Esophagus squamous epithelium (tissue), 4 donors: ENCODE measurements at regions not wholly inside any gene's neighbourhood (a gene's known extent, or its start where the extent isn't known, plus 50 kb on each side); places are given as distances from the start of the nearest gene placed in this dataset.

Experiments used
- POLR2A ChIP-seq, 4 donors: fragments of 450-650 bp; IDR thresholded peaks; one replicate each; pipeline ENCODE4 v1.6.1; 2017; ENCODE audit warnings: antibody characterized with exemption in 4 of 4, mild to moderate bottlenecking in 4 of 4, moderate library complexity in 3 of 4
- TF ChIP-seq, protein P1 (sequence below), 6 experiments: fragments of 450-650 bp in 4 of 6; fragments of 200-600 bp in 2 of 6; sonication (generic) in 2 of 6; IDR thresholded peaks; one replicate each; pipeline ENCODE4 v1.5.1; 2016 to 2019; ENCODE audit warnings: antibody characterized with exemption in 6 of 6, mild to moderate bottlenecking in 4 of 6, moderate library complexity in 4 of 6

DNA sequence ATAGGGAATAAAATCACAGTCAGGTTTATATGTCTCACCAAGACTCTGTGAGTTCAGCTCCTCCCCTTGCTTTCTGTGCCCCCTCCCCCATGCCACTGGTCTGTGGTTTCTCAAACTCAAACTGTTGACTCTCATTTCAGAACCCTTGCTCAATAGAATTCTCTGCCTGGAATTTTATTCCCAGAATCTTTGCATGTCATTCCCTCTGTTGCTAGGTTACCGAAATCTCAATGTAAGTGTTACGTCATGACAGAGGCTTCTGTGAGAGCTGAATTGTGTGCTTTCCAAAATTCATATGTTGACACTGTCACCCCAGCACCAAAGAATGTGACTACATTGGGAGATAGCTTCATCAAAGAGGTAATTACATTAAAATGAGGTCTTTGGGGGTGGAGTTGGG is 1938.8 kb downstream of the TP53TG3F start:
- TF ChIP-seq, protein P1, sequence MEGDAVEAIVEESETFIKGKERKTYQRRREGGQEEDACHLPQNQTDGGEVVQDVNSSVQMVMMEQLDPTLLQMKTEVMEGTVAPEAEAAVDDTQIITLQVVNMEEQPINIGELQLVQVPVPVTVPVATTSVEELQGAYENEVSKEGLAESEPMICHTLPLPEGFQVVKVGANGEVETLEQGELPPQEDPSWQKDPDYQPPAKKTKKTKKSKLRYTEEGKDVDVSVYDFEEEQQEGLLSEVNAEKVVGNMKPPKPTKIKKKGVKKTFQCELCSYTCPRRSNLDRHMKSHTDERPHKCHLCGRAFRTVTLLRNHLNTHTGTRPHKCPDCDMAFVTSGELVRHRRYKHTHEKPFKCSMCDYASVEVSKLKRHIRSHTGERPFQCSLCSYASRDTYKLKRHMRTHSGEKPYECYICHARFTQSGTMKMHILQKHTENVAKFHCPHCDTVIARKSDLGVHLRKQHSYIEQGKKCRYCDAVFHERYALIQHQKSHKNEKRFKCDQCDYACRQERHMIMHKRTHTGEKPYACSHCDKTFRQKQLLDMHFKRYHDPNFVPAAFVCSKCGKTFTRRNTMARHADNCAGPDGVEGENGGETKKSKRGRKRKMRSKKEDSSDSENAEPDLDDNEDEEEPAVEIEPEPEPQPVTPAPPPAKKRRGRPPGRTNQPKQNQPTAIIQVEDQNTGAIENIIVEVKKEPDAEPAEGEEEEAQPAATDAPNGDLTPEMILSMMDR (IDR thresholded peaks at IDR 0.05): no peak
- no peak for TF ChIP-seq POLR2A (IDR thresholded peaks at IDR 0.05)
